ENCODE measurements at regions not wholly inside any gene's neighbourhood (a gene's known extent, or its start where the extent isn't known, plus 50 kb on each side); places are given as distances from the start of the nearest gene placed in this dataset.

GRCh38 chr12:90585640-90586304, 369.2 kb downstream of the CCER1 start:
- H3K4me3 ChIP-seq (replicated peaks; ENCODE audit: low read depth, low read length) = no peak overlapping the region
- TF ChIP-seq CTCF (IDR thresholded peaks at IDR 0.05; ENCODE audit: low read depth, low read length, missing control alignments) = no peak
- no peak for DNase-seq (ENCODE audit: extremely low read depth, low read depth)

DNA sequence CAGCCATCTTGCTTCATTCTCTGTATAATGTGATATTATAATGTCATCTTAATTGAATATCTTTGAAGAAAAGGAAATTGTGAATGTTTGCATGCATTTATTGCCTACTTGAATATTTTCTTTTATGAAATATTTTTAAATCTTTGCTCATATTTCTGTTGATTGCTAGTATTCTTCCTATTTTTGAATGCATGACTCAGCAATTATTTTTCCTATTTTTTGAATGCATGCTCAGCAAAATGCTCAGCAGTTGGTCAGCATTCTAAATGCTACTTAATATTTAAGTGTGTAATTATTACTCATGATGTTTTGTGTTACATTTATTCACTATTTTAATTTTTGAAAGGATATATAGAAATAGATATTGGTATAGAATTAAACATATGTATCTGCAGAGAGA, 378.3 kb downstream of the CCER1 start:
- no peak overlapping the region for H3K4me3 ChIP-seq (replicated peaks; ENCODE audit: low read depth, low read length)
- no peak for TF ChIP-seq CTCF (IDR thresholded peaks at IDR 0.05; ENCODE audit: low read depth, low read length, missing control alignments)
- no peak for DNase-seq (ENCODE audit: extremely low read depth, low read depth)

DNA sequence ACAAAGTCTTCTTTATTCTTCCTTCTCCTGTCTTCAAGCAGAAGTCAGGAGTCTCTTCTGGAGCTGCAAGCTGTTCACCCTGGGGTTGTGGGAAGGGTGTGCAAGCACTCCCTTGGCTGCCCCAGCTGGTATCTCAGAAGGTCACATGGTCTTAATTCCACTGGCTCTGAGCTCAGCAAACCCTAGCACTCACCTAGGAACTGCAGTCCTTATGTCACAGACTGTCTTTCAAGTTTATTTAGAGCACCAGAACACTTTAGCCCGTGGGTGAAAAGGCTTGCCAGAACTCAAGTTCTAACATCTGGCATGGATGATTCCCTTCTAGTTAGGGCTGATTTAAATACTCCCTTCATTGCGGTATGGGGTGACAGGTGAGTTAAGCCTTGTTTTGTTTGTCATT, 379.0 kb downstream of the CCER1 start:
- no peak overlapping the region for H3K4me3 ChIP-seq (replicated peaks; ENCODE audit: low read depth, low read length)
- no peak for DNase-seq (ENCODE audit: extremely low read depth, low read depth)
- no peak for TF ChIP-seq CTCF (IDR thresholded peaks at IDR 0.05; ENCODE audit: low read depth, low read length, missing control alignments)

- DNase-seq (ENCODE audit: extremely low read depth, low read depth) = no peak
- no peak for TF ChIP-seq CTCF (IDR thresholded peaks at IDR 0.05; ENCODE audit: low read depth, low read length, missing control alignments)
- H3K4me3 ChIP-seq (replicated peaks; ENCODE audit: low read depth, low read length) = no peak overlapping the region
Measured at GRCh38 chr12:90574676-90575075, 380.3 kb downstream of the CCER1 start.

- DNase-seq (ENCODE audit: extremely low read depth, low read depth) = no peak
- TF ChIP-seq CTCF (IDR thresholded peaks at IDR 0.05; ENCODE audit: low read depth, low read length, missing control alignments) = no peak
- no peak overlapping the region for H3K4me3 ChIP-seq (replicated peaks; ENCODE audit: low read depth, low read length)
Measured at GRCh38 chr12:90572778-90573177, 382.2 kb downstream of the CCER1 start.

DNA sequence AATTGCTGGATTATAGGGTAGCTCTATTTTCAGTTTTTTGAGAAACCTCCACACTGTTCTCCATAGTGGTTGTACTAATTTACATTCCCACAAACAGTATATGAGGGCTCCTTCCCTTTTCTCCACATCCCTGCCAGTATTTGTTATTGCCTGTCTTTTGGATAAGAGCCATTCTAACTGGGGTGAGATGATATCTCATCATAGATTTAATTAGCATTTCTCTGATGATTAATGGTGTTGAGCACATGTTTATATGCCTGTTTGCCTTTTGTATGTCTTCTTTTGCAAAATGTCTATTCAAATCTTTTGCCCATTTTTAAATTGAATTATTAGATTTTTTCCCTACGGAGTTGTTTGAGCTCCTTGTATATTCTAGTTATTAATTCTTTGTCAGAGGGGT, 385.3 kb downstream of the CCER1 start:
- DNase-seq (ENCODE audit: extremely low read depth, low read depth) = no peak
- TF ChIP-seq CTCF (IDR thresholded peaks at IDR 0.05; ENCODE audit: low read depth, low read length, missing control alignments) = no peak
- no peak overlapping the region for H3K4me3 ChIP-seq (replicated peaks; ENCODE audit: low read depth, low read length)

GRCh38 chr12:90562671-90563070, 392.3 kb downstream of the CCER1 start:
- H3K4me3 ChIP-seq (replicated peaks; ENCODE audit: low read depth, low read length) = no peak overlapping the region
- no peak for DNase-seq (ENCODE audit: extremely low read depth, low read depth)
- no peak for TF ChIP-seq CTCF (IDR thresholded peaks at IDR 0.05; ENCODE audit: low read depth, low read length, missing control alignments)
